Calu3 (cell line): ENCODE measurements at regions not wholly inside any gene's neighbourhood (a gene's known extent, or its start where the extent isn't known, plus 50 kb on each side); places are given as distances from the start of the nearest gene placed in this dataset.
A peak's percentile ranks its signal among the peaks of the same experiment; 100 is the strongest.

Experiments
- BruUV-seq: library from RNA; stranded (reverse); fragments of 400-500 nt; replicated peaks from 2 replicates; lab custom pipeline; 2021; lab: Mats Ljungman, UMichigan
- CTCF ChIA-PET: fragments of 300-600 bp; sonication (Branson Sonifier 250); formaldehyde crosslinking; loops from one replicate; lab custom pipeline; 2022; ENCODE audit warnings: antibody characterized with exemption; lab: Charles Lee
- DNase-seq: peaks from one replicate; pipeline ENCODE4 v3.0.0; 2022
- H3K27ac Mint-ChIP-seq: one replicate; pipeline ENCODE4 v1.8.0; 2022; ENCODE audit warnings: mixed read lengths; ENCODE audit not compliant: unreplicated experiment
- H3K27me3 Mint-ChIP-seq: one replicate; pipeline ENCODE4 v1.8.0; 2022; ENCODE audit warnings: mixed read lengths; ENCODE audit not compliant: unreplicated experiment
- H3K36me3 Mint-ChIP-seq: one replicate; pipeline ENCODE4 v1.8.0; 2022; ENCODE audit warnings: mild to moderate bottlenecking, moderate library complexity, mixed read lengths; ENCODE audit not compliant: insufficient read depth, unreplicated experiment
- H3K4me1 Mint-ChIP-seq: one replicate; pipeline ENCODE4 v1.8.0; 2022; ENCODE audit warnings: mild to moderate bottlenecking, low read depth, mixed read lengths; ENCODE audit not compliant: unreplicated experiment
- H3K4me3 Mint-ChIP-seq: one replicate; pipeline ENCODE4 v1.8.0; 2022; ENCODE audit warnings: mild to moderate bottlenecking, low read depth, moderate library complexity, mixed read lengths; ENCODE audit not compliant: unreplicated experiment
- H3K9me3 Mint-ChIP-seq: one replicate; pipeline ENCODE4 v1.8.0; 2022; ENCODE audit warnings: low read depth, mixed read lengths; ENCODE audit not compliant: unreplicated experiment
- CTCF ChIP-seq: fragments of 200-600 bp; IDR thresholded peaks from one replicate; pipeline ENCODE4 v1.8.0; 2022; ENCODE audit warnings: antibody characterized with exemption; ENCODE audit not compliant: unreplicated experiment
- intact Hi-C: fragments of 100-400 bp; cut with micrococcal nuclease; formaldehyde crosslinking; loops from one replicate; pipeline ENCODE4 v1.10.0; 2022; ENCODE audit not compliant: unreplicated experiment

DNA sequence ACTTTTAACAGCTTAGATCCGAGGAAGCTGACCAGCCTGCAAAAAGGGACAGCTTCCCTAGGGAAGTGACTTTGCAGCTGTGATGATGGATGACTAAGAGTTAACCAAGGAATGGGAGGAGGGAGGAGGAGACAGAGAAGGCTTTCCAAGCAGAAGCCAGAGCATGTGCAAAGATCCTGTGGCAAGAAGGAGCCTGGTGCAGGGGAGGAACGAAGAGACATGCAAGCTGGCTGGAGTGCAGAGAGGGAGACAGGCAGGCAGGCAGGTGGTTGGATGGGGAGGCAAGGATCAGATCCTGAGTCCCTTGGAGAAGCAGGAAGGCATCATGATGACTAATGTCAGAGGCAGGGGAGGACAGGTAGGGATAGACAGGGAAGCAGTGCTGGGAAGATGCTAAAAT, 148.8 kb downstream of the PFKFB3 start:
- H3K36me3 Mint-ChIP-seq: peaks cover 5% of the 10 kb centered on the region
- peaks cover 10% of the 10 kb centered on the region for H3K9me3 Mint-ChIP-seq
- no peak for DNase-seq
- H3K4me3 Mint-ChIP-seq: no peak overlapping the region
- no peak for TF ChIP-seq CTCF
- CTCF ChIA-PET: no interaction called here
- peaks cover 39% of the 10 kb centered on the region for H3K4me1 Mint-ChIP-seq
- intact Hi-C loops: no loop called here
- H3K27ac Mint-ChIP-seq: no peak overlapping the region
- no peaks in the 10 kb centered on the region for H3K27me3 Mint-ChIP-seq
- no TSS peak for BruUV-seq

GRCh38 chr10:6353526-6353925, 150.8 kb downstream of the PFKFB3 start:
- intact Hi-C loops: no loop called here
- Mint-ChIP-seq H3K27me3 (no peaks in the 10 kb centered on the region), H3K27ac (peak overlapping the region; percentile 68), H3K4me1 (peaks cover 39% of the 10 kb centered on the region), H3K9me3 (peaks cover 14% of the 10 kb centered on the region), H3K4me3 (no peak overlapping the region), H3K36me3 (peaks cover 5% of the 10 kb centered on the region)
- no peak for TF ChIP-seq CTCF
- DNase-seq: no peak
- CTCF ChIA-PET: interaction anchor here (1.1 to 1.4 kb wide), 2 partner anchors 48 to 74 kb away, joined by 3 to 6 read pairs; no protein-coding TSS in a partner anchor
- no TSS peak for BruUV-seq

- H3K36me3 Mint-ChIP-seq: peaks cover 4% of the 10 kb centered on the region
- no peak overlapping the region for H3K4me3 Mint-ChIP-seq
- peaks cover 39% of the 10 kb centered on the region for H3K4me1 Mint-ChIP-seq
- BruUV-seq: no TSS peak
- CTCF ChIA-PET: interaction anchor here (1.4 kb wide), 1 partner anchor 47 kb away, joined by 6 read pairs; no protein-coding TSS in a partner anchor
- H3K27ac Mint-ChIP-seq: peak overlapping the region; percentile 68
- intact Hi-C loops: loop anchor here (2.0 kb wide), 1 partner anchor 35 kb away; no protein-coding TSS in a partner anchor
- no peak for TF ChIP-seq CTCF
- no peaks in the 10 kb centered on the region for H3K27me3 Mint-ChIP-seq
- H3K9me3 Mint-ChIP-seq: peaks cover 15% of the 10 kb centered on the region
- no peak for DNase-seq
Observed at GRCh38 chr10:6354168-6354772, 151.5 kb downstream of the PFKFB3 start.

GRCh38 chr10:6356280-6356793, 153.6 kb downstream of the PFKFB3 start:
- BruUV-seq: no TSS peak
- peaks cover 16% of the 10 kb centered on the region for H3K9me3 Mint-ChIP-seq
- no peak overlapping the region for H3K27ac Mint-ChIP-seq
- DNase-seq: no peak
- intact Hi-C loops: no loop called here
- H3K36me3 Mint-ChIP-seq: no peaks in the 10 kb centered on the region
- CTCF ChIA-PET: no interaction called here
- no peaks in the 10 kb centered on the region for H3K27me3 Mint-ChIP-seq
- TF ChIP-seq CTCF: no peak
- H3K4me3 Mint-ChIP-seq: no peak overlapping the region
- peaks cover 47% of the 10 kb centered on the region for H3K4me1 Mint-ChIP-seq
